ENCODE measurements at regions not wholly inside any gene's neighbourhood (a gene's known extent, or its start where the extent isn't known, plus 50 kb on each side); places are given as distances from the start of the nearest gene placed in this dataset.
"Not testable (repeated sequence)": the region's sequence is repeated elsewhere in the genome, so short reads cannot be mapped to it uniquely, and the experiment has no call there.

- Histone ChIP-seq H3K4me1 (ENCODE audit: control insufficient read depth in 1 of 2, insufficient read depth in 2 of 2, low read depth in 1 of 2, low read length in 1 of 2) (peaks cover 10 to 71% of the 10 kb centered on the region in 2 experiments; a peak in 3 of 4 replicates), H3K4me3 (ENCODE audit: low read depth in 2 of 2, low read length in 1 of 2) (no peak overlapping the region), H3K4me2 (peak overlapping the region; percentile 50; the same call in 1 of the 2 replicates), H2AFZ (ENCODE audit: low read depth) (no peak overlapping the region), H3K9me3 (no peaks in the 10 kb centered on the region), H3K36me3 (replicated peaks in 1 of 2; ENCODE audit: control insufficient read depth in 1 of 2, insufficient read depth in 2 of 2, low read length in 1 of 2) (no peaks in the 10 kb centered on the region), H3K79me2 (ENCODE audit: insufficient read depth) (no peaks in the 10 kb centered on the region), H3F3A (replicated peaks; ENCODE audit: insufficient read depth) (peaks cover 6% of the 10 kb centered on the region), H4K20me1 (ENCODE audit: insufficient read depth) (peaks cover 15% of the 10 kb centered on the region; the same call in 1 of the 2 replicates), H3K9me2 (no peaks in the 10 kb centered on the region), H3K27ac (ENCODE audit: low read depth in 2 of 2, low read length in 1 of 2) (peak overlapping the region; percentile 22 to 92; a peak in 3 of 4 replicates), H3K27me3 (ENCODE audit: insufficient read depth) (no peaks in the 10 kb centered on the region), H3K9ac (no peak overlapping the region)
- DNase-seq = peak; percentile 93
- 84% methylated on average over 16 of the region's 34 CpGs for WGBS (ENCODE audit: low lambda C conversion rate)
- ChIA-PET POLR2A (interaction anchor here (0.6 to 1.2 kb wide), 5 partner anchors 15 to 315 kb away, joined by 3 to 5 read pairs (median 3); no protein-coding TSS in a partner anchor), CTCF (interaction anchor here (0.8 to 7.3 kb wide), 19 partner anchors 9 to 329 kb away, joined by 3 to 67 read pairs (median 5); no protein-coding TSS in a partner anchor)
- TF ChIP-seq, protein P1, sequence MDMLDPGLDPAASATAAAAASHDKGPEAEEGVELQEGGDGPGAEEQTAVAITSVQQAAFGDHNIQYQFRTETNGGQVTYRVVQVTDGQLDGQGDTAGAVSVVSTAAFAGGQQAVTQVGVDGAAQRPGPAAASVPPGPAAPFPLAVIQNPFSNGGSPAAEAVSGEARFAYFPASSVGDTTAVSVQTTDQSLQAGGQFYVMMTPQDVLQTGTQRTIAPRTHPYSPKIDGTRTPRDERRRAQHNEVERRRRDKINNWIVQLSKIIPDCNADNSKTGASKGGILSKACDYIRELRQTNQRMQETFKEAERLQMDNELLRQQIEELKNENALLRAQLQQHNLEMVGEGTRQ (IDR thresholded peaks at IDR 0.05; ENCODE audit: borderline replicate concordance, low read depth, low read length) = no peak
- no peak for TF ChIP-seq SIN3A (IDR thresholded peaks at IDR 0.05; ENCODE audit: borderline replicate concordance, low read depth, low read length)
- TF ChIP-seq PBX3 (IDR thresholded peaks at IDR 0.05) = no peak
- TF ChIP-seq RAD21 (IDR thresholded peaks at IDR 0.05; ENCODE audit: low read length) = peak; percentile 36
- TF ChIP-seq RCOR1 (IDR thresholded peaks at IDR 0.05; ENCODE audit: low read length) = peak; percentile 41; the same call in 1 of the 2 replicates
- TF ChIP-seq GATA2 (CRISPR knock-in tag; IDR thresholded peaks at IDR 0.05) = peak; percentile 78
- TF ChIP-seq NFIC (IDR thresholded peaks at IDR 0.05; ENCODE audit: borderline replicate concordance) = no peak
- TF ChIP-seq FOXJ3 (CRISPR knock-in tag; IDR thresholded peaks at IDR 0.05) = peak; percentile 74
- peak; percentile 97 for TF ChIP-seq MXI1 (IDR thresholded peaks at IDR 0.05; ENCODE audit: low read depth, low read length)
- TF ChIP-seq RXRA (IDR thresholded peaks at IDR 0.05; ENCODE audit: borderline replicate concordance, low read depth) = no peak
- TF ChIP-seq EP300 (IDR thresholded peaks at IDR 0.05; ENCODE audit: borderline replicate concordance in 1 of 2, low read depth in 1 of 2, low read length in 1 of 2) = peak in 1 of 2 experiments; percentile 81; a peak in 2 of 4 replicates
- no peak for TF ChIP-seq TEAD4 (IDR thresholded peaks at IDR 0.05; ENCODE audit: borderline replicate concordance, insufficient read depth)
- TF ChIP-seq CHD2 (IDR thresholded peaks at IDR 0.05; ENCODE audit: low read length, partially characterized antibody) = peak; percentile 77
- TF ChIP-seq SMC3 (IDR thresholded peaks at IDR 0.05; ENCODE audit: low read depth, low read length) = peak; percentile 9; the same call in 1 of the 2 replicates
- 0 out of 2 replicates have a peak, but pooled peaks have one; percentile 8 for TF ChIP-seq TCF12 (IDR thresholded peaks at IDR 0.05)
- TF ChIP-seq, protein P2, sequence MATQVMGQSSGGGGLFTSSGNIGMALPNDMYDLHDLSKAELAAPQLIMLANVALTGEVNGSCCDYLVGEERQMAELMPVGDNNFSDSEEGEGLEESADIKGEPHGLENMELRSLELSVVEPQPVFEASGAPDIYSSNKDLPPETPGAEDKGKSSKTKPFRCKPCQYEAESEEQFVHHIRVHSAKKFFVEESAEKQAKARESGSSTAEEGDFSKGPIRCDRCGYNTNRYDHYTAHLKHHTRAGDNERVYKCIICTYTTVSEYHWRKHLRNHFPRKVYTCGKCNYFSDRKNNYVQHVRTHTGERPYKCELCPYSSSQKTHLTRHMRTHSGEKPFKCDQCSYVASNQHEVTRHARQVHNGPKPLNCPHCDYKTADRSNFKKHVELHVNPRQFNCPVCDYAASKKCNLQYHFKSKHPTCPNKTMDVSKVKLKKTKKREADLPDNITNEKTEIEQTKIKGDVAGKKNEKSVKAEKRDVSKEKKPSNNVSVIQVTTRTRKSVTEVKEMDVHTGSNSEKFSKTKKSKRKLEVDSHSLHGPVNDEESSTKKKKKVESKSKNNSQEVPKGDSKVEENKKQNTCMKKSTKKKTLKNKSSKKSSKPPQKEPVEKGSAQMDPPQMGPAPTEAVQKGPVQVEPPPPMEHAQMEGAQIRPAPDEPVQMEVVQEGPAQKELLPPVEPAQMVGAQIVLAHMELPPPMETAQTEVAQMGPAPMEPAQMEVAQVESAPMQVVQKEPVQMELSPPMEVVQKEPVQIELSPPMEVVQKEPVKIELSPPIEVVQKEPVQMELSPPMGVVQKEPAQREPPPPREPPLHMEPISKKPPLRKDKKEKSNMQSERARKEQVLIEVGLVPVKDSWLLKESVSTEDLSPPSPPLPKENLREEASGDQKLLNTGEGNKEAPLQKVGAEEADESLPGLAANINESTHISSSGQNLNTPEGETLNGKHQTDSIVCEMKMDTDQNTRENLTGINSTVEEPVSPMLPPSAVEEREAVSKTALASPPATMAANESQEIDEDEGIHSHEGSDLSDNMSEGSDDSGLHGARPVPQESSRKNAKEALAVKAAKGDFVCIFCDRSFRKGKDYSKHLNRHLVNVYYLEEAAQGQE (IDR thresholded peaks at IDR 0.05; ENCODE audit: low read depth, low read length) = no peak
Measured at GRCh38 chr16:85286951-85287814, 174.9 kb upstream of the CIBAR2 start.

- H3K9me3 ChIP-seq; H3K9me2 ChIP-seq; H3K36me3 ChIP-seq (replicated peaks in 1 of 2; ENCODE audit: control insufficient read depth in 1 of 2, insufficient read depth in 2 of 2, low read length in 1 of 2); H3K4me2 ChIP-seq; H3K27me3 ChIP-seq (ENCODE audit: insufficient read depth); H3K9ac ChIP-seq; H3K79me2 ChIP-seq (ENCODE audit: insufficient read depth); H2AFZ ChIP-seq (ENCODE audit: low read depth); DNase-seq; H3F3A ChIP-seq (replicated peaks; ENCODE audit: insufficient read depth); H3K4me3 ChIP-seq (ENCODE audit: low read depth in 2 of 2, low read length in 1 of 2); POLR2A ChIA-PET: not testable (repeated sequence)
- Histone ChIP-seq H3K4me1 (ENCODE audit: control insufficient read depth in 1 of 2, insufficient read depth in 2 of 2, low read depth in 1 of 2, low read length in 1 of 2) (peaks cover 10 to 71% of the 10 kb centered on the region in 2 experiments; a peak in 3 of 4 replicates), H3K27ac (ENCODE audit: low read depth in 2 of 2, low read length in 1 of 2) (peak overlapping the region in 1 of 2 experiments; percentile 92; a peak in 2 of 4 replicates), H4K20me1 (ENCODE audit: insufficient read depth) (peaks cover 15% of the 10 kb centered on the region; the same call in 1 of the 2 replicates)
- CTCF ChIA-PET = interaction anchor here (1.3 to 7.3 kb wide), 8 partner anchors 9 to 173 kb away, joined by 3 to 67 read pairs (median 10); no protein-coding TSS in a partner anchor
- 91% methylated on average over 13 of the region's 13 CpGs for WGBS (ENCODE audit: low lambda C conversion rate)
Measured at GRCh38 chr16:85287815-85288109, 175.5 kb upstream of the CIBAR2 start.
